ENCODE measurements at regions not wholly inside any gene's neighbourhood (a gene's known extent, or its start where the extent isn't known, plus 50 kb on each side); places are given as distances from the start of the nearest gene placed in this dataset.
"Not testable (repeated sequence)": the region's sequence is repeated elsewhere in the genome, so short reads cannot be mapped to it uniquely, and the experiment has no call there.

DNA sequence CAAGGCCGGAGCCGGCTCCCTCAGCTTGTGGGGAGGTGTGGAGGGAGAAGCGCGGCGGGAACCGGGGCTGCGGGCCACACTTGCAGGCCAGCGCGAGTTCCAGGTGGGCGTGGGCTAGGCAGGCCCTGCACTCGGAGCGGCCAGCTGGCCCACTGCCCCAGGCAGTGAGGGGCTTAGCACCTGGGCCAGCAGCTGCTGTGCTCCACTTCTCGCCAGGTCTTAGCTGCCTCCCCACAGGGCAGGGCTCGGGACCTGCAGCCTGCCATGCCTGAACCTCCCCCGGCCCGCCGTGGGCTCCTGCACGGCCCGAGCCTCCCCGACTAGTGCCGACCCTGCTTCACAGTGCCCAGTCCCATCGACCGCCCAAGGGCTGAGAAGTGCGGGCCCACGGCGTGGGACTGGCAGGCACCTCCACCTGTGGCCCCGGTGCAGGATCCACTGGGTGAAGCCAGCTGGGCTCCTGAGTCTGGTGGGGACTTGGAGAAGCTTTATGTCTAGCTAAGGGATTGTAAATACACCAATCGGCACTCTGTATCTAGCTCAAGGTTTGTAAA, 131.8 kb downstream of the KDR start:
- not testable (repeated sequence) for DNase-seq (ENCODE audit: low read depth, low spot score); H3K27ac ChIP-seq

DNA sequence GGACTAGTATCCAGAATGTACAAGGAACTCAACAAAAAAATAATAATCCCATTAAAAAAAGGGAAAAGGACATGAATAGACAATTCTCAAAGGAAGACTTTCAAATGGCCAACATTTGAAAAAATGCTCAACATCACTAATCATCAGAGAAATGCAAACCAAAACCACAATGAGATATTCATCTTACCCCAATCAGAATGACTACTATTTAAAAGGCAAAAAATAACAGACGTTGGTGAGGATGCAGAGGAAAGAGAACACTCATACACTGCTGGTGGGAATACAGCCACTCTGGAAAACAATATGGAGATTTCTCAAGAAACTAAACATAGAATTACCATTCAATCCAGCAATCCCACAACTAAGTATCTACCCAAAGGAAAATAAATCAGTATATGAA, 133.1 kb downstream of the KDR start:
- H3K27ac ChIP-seq = no peak overlapping the region
- no peak for DNase-seq (ENCODE audit: low read depth, low spot score)

DNA sequence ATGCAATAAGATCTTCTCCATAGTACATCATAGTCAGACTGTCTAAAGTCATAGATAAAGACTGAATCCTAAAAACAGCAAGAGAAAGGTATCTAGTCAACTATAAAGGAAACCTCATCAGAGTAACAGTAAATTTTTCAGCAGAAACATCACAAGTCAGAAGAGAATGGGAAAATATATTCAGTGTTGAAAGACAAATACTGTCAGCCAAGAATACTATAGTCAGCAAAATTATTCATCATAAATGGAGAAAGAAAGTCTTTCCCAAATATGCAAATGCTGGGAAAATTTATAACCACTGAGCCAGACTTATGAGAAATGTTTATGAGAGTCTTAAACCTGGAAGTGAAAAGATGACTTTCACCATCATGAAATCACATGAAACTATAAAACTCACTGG, 136.7 kb downstream of the KDR start:
- H3K27ac ChIP-seq = no peak overlapping the region
- no peak for DNase-seq (ENCODE audit: low read depth, low spot score)

DNA sequence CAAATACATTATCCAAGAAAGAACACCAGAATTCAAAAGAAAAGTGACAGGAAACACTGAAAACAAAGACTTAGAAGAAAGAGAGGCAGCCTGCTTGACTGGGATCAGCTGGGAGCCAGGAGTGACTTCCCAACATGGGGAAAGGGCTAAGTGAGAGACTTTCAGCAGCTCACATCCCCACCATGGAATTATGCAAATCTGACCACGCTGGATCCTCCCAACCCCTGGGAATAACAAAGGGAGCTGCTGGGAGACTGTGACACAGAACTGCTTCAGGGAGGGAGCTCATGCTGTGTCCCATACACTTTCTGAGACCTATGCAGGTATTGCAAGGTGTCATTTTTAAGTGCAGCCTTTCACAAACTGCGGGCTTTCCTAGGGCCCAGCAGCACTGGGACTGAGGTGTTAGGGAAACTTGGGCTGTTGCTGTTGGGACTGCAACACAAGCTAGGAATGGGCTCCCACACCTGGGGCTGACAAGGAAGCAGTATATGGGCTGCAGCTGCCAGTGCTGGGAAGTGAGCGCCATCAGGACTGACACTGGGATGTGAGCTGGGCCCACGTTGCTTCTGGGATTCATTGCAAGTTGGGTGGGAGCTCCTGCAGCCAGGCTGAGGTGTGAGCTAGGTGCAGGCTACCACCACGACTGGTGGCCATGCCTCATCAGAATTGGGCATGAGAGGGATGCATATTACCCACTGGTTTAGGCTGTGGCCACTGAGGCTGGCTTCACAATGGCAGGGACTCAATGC, 139.1 kb downstream of the KDR start:
- no peak for DNase-seq (ENCODE audit: low read depth, low spot score)
- no peak overlapping the region for H3K27ac ChIP-seq

DNA sequence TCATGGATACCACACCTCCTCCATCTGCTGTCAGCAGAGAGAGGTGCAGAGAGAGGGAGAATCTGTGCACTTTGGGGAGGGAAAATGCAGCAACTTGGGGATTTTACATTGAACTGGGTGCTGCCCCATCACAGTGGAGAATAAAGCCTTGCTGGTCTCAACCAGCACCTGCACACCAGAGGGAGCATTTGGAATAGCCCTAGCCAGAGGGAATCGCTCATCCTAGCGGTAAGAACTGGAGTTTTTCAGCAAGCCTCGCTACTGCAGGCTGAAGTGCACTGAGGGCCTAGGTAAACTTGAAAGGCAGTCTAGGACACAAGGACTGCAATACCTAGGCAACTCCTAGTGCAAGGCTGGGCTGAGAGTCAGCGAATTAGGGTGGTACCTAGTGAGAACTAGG, 148.7 kb downstream of the KDR start:
- DNase-seq (ENCODE audit: low read depth, low spot score) = no peak

DNA sequence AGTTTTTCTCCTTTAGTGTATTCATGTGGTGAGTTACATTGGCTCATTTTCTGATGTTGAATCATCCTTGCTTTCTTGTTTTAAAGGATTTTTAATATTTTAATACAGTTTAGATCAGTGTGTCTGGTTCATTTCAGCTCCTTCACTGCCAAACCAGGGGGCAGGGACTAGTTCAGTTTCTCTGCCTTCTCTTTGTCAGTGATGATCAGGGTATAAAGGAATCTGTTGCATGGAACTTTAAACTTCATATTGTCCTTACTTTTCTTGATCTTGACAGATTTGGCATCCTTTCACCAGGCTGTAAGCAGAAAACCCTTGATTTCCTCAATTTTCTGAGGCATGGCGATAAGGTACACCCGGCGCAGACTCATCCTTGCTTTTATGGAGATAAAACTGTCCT, 149.4 kb downstream of the KDR start:
- DNase-seq (ENCODE audit: low read depth, low spot score) = no peak
- H3K27ac ChIP-seq = no peak overlapping the region

More for the DNA sequence above, 148.7 kb downstream of the KDR start:
- H3K27ac ChIP-seq = no peak overlapping the region

DNA sequence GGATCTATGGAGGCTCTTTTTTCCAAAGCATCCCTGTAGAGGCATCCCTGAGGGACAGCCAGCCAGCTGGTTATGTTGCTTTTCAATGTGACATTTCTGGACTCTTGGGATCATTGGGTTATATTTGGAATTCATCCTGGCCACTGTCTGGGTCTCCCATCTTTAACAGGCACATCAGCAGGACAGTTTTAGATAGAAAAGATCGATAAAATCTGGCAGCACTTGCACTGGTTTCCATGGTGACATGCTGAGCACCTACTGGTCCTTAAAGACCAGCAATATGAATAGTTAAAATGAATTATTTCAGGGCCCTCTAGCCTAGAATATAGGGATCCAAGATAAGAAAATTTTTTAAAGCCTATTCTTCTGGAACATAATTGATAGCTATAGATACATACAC, 151.6 kb downstream of the KDR start:
- DNase-seq (ENCODE audit: low read depth, low spot score) = no peak
- no peak overlapping the region for H3K27ac ChIP-seq

DNA sequence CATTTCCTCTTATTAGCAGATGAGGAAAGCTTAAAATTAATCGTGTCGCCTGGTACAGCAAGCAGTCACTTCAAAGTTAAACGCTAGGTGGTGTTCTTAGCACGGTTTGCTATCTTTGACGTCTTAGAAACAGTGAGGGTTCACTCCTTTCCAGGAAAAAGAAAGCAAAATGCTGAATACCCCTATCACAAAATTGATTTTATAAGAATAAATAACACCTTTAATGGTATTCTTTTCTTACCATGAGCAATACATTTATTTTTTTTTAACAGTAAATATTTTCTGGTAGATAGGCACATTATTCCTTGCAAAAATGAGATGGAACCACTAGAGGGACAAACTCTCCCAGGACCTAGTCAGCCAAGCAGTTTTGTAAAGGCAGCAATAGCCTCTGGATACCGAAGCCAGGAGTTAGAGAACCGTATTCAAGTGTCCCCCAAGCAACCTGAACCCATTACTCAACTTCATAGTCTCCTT, 153.9 kb downstream of the KDR start:
- DNase-seq (ENCODE audit: low read depth, low spot score) = no peak
- no peak overlapping the region for H3K27ac ChIP-seq

DNA sequence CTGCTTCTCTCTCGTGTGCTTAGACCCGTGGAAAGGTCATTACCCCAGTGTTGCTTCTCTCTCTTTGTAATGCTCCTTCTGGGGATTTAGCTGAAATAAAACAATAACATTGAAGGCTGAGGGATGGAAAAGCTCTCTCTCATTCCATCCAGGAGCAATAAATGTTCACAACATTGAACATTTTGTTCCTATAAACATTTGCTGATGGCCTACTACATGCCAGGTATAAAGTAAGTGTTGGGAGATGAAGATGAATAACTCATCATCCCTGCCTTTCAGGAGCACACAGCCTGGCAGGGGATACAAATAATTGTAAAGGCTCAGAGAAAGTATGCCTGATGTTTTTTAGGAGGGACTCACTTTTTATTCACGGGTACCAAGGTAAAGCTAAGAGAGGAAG, 158.1 kb downstream of the KDR start:
- no peak overlapping the region for H3K27ac ChIP-seq
- DNase-seq (ENCODE audit: low read depth, low spot score) = no peak

DNA sequence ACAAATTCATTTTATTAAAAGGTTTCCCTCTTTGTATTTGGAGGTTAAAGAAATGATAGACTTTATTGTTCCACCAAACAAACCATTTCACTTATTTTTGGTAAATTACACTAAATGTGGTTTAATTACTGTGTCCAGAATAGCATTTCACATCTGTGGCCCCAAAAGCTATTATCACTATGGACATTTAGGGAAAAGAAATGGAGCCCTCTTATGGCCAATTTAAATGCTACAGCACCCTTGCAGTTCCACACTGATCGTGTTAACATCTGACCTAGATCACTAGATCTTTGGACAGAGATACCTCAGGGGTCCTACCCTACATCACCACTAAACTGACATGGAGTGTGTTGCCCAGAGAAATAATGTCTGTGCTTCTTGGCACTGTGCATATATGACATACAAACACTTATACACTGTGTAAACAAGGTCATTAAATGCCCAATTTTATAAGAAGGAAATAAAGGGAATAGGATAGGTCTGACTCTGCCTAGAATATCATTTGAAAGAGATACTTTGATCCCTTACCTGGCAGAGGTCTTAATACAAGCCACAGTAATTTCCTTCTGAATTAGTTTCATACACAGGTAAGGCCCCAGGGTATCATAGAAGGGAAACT, 163.9 kb downstream of the KDR start:
- H3K27ac ChIP-seq = no peak overlapping the region
- no peak for DNase-seq (ENCODE audit: low read depth, low spot score)

DNA sequence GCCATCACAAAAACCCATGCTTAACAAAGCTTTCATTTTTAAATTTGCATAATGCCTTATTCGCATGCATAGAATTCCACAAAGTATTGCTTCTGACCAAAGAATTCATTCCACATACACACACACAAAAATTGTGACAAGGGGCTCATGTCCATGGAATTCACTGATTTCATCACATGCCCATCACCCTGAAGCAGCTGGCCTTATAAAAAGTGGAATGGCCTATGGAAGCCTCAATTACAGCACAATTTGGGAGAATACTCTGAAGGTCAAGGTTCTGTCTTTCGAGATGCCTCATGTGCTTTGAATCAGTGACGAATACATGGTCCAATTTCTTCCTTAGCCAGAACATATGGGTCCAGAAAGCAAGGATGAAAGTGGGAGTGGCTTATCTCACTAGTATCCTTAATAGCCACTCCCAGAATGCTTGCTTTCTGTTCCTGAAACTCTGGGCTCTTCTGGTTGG, 165.7 kb downstream of the KDR start:
- no peak overlapping the region for H3K27ac ChIP-seq
- no peak for DNase-seq (ENCODE audit: low read depth, low spot score)

DNA sequence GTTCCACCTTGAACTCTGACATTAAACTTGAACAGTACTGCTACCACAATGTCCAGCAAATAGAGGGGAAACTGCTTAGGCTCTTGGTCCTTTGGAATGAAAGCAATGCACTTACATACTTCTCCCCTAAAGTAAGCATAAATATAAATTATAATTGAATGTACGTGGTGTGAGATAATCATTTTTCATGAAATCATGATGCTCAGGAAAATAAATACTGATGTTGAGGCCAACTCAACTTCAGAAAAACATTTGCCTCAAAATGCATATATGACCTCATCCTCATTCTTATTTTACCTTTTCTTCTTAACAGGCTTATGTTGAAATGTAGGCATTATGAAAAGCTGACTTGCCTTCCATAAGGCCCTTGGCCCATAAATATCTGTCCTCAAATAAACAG, 166.3 kb downstream of the KDR start:
- H3K27ac ChIP-seq = no peak overlapping the region
- DNase-seq (ENCODE audit: low read depth, low spot score) = no peak

DNA sequence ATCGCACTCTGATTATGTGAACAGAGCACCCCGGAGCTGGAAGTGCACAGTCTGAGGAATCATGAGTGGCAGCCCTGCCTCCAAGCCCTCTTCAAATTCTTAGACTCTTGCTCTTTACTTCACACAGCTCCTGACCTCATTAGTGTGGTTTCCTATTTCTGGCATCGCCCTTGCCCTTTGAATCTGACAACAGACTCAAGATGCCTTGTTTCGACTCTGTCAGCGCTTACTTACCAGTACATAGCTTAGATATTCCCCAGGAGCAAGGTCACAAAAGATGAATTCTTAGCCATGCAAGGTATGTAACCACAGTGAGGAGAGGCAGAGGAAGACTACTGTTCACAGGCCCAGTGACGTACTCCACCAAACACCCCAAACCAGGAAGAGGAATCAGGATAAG, 167.2 kb downstream of the KDR start:
- H3K27ac ChIP-seq = no peak overlapping the region
- DNase-seq (ENCODE audit: low read depth, low spot score) = no peak

DNA sequence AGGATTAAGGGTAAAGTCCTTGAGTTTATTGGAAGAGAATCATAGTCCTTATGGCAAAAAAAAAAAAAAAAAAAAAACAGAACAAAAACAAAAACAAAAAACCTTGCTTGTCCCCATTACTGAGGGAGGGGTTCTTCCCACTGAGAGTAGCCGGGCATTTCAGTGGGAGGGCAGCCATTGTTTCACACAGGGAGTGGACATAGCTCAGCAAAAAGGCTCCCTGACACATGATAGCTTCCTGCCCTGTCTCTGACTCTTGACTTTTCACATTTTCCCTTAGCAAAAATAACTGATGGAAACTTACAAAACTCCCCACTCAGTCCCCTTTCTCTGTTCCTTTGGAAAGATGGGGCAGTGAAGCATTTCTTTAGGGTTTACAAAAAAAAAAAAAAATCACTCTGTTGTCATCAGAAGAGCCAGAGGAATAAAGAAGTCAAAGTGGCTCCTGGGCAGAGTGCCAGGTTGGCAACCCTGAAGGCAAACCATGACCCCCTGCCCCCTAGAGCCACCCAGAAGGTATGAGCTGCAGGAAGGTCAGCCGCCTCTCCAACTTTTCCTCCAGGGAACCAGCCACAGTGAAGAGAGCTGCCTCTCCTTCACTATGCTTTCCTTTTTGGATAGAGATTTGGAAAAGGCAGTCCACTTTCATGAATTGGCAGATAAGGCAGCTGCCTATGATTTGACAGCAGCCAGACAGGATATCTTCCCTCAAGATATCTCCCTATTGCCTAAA, 170.6 kb downstream of the KDR start:
- H3K27ac ChIP-seq = no peak overlapping the region
- DNase-seq (ENCODE audit: low read depth, low spot score) = no peak

DNA sequence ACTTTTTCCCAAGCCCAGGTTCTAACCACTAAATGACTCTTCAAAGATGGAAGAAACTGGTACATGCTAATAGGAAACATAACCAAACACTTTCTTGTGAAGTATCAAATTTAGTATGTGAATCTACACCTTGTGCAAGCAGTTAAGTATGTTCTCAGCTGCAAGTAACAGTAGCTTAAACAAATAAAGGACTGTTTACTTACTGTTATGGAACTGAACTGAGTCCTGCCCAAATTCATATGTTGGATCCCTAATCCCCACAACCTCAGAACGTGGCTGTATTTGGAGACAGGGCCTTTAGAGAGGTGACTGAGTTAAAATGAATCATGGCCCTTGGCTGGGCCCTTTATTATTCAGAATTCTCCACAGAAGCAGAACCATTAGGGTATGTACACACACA, 178.7 kb downstream of the KDR start:
- DNase-seq (ENCODE audit: low read depth, low spot score) = no peak
- H3K27ac ChIP-seq = no peak overlapping the region

DNA sequence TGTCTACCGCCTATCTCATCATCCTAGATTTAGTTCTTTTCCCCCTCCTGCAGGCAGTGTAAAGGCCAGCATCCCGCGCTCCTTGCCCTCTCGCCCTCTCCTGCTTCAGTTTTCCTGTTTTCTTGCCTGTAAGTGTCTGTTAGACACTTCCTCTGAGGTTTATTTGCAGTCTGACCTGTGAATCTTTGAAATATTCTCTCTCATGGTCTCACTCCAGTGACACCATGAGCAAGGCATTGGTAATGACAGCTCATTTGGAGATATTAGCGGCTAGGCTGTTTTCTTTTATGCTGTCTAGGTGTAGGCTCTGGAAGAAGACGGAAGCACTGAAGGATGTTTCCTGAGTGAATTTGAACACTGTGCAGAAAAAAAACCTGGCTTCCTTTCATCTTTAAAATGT, 179.6 kb downstream of the KDR start:
- H3K27ac ChIP-seq = no peak overlapping the region
- DNase-seq (ENCODE audit: low read depth, low spot score) = no peak

DNA sequence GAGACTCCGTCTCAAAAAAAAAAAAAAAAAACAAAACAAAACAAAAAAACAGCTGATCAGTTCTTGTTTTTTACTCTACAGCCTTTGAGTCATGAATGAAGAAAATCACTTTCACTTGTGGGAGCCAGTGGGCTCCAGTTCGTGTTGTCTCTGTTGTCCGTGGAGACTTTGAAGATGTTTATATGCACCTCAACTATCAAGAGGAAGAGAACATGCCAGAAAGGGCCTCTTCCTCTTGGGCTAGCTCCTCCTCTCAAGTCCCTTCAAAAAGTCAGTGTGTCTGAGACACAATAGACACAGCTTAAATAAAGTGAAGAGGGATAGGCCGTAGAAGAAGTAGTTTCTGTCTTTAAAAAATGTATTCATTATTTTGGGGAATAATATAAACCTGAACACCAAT, 182.7 kb downstream of the KDR start:
- H3K27ac ChIP-seq = no peak overlapping the region
- no peak for DNase-seq (ENCODE audit: low read depth, low spot score)

DNA sequence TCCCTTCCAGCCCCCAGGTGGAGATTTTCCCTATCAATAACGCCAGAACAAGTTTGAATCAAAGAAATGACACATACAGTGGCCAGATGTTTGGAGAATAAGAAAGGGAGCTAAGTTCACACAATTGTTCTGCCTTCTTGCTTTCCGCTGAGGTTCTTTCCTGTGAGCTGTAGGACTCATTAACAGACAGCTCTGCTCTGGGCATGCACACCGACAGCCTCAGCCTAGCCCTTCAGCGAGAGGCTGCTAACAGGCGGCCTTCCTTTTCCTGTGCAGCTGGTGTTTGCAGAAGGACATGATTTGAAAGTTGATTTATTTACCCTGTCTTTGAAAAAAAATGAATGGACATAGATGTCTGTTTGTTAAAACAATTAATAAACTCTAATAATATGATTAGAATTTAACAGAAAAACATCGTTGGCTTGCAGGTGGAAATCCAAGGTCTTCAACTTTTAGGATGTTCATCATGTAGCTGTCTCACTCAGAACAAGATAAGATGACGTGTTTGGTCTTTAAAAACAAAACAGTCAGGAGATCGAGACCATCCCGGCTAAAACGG, 183.3 kb downstream of the KDR start:
- H3K27ac ChIP-seq = no peak overlapping the region
- no peak for DNase-seq (ENCODE audit: low read depth, low spot score)

DNA sequence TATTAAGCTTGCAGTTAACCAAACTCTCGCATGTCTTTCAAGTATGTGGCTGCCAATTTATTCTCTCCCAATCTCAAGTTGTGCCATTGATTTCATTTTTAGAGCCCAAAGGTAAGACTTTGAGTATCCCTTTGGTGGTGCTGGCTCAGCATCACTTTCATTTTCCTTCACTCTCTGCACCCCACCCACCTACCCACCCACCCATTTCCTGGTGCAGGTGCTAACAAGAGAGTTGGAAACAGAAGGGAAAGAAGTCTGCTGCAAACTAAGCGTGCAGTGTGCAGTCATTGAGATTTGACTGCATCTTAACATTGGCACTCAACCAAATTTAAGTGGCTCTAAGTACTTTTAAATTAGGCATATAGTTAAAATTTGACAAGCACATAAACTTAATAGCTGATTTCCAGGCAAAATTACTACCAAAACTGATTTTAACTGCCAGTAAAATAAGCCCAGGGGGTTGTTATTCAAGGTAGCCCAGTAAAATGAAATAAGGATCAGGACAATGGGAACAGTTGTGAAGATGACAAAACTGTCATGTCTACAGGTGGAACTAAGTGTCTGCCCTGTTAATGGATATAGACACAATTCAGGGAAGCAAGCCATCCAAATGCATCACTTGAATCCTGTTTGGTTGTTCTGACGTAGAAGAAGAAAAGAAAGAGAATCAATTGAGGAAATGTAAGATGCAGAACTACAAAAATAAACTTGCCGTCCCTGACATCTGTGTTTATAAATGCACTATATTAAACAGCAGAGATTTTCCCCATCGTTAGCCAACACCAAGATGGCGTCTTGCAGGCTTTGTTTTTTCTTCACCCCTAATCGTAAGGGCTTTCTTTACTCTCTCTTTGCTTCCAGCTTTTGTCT, 184.2 kb downstream of the KDR start:
- H3K27ac ChIP-seq = no peak overlapping the region
- DNase-seq (ENCODE audit: low read depth, low spot score) = no peak

DNA sequence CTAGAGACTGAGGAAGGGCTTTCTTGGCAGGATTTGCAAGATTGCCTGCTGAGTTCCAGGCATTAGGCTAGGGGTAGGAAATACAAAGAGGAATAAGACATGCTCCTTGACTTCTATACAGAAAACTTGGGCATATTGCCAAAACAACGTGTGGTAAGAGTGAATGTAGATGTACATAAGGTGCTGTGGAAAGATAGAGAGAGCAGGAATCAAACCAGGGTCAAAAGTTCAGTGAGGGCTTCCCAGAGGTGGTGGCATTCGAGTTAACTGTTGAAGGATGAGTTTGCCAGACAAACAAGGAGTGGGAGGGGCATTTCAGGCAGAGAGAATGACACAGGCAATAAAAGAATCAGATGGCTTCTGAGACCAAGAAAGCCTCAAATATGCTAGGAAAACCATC, 187.9 kb downstream of the KDR start:
- H3K27ac ChIP-seq = no peak overlapping the region
- DNase-seq (ENCODE audit: low read depth, low spot score) = no peak

All from epithelial cell of prostate (primary cell).